ENCODE measurements at regions not wholly inside any gene's neighbourhood (a gene's known extent, or its start where the extent isn't known, plus 50 kb on each side); places are given as distances from the start of the nearest gene placed in this dataset.

DNA sequence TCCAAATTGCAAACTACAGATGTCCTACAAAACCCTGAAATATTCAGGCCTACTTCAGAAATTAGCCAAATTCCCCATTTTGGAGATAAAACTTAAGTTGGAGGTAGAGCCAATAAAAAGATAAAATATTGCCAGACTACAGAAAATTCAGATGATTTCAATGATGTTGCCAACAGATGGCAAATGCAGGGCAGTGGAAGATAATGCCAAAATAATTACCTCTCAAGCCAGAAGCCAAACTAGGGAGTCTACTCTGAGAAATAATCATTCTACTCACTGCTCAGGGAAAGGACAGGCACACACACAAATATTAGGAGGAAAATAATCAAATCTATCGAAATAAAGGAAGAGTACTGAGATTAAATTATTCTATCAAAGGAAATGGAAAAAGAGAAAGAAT, 347.5 kb upstream of the CCNG1 start:
- H3K4me3 Mint-ChIP-seq, result no peak overlapping the region
- no peak overlapping the region for H3K27ac Mint-ChIP-seq
- no peaks in the 10 kb centered on the region for H3K36me3 Mint-ChIP-seq
- H3K4me1 Mint-ChIP-seq (ENCODE audit: unreplicated experiment), result no peaks in the 10 kb centered on the region
- H3K9me3 Mint-ChIP-seq, result no peaks in the 10 kb centered on the region
- no peak for DNase-seq (ENCODE audit: extremely low spot score, unreplicated experiment)
- TF ChIP-seq, protein P1, sequence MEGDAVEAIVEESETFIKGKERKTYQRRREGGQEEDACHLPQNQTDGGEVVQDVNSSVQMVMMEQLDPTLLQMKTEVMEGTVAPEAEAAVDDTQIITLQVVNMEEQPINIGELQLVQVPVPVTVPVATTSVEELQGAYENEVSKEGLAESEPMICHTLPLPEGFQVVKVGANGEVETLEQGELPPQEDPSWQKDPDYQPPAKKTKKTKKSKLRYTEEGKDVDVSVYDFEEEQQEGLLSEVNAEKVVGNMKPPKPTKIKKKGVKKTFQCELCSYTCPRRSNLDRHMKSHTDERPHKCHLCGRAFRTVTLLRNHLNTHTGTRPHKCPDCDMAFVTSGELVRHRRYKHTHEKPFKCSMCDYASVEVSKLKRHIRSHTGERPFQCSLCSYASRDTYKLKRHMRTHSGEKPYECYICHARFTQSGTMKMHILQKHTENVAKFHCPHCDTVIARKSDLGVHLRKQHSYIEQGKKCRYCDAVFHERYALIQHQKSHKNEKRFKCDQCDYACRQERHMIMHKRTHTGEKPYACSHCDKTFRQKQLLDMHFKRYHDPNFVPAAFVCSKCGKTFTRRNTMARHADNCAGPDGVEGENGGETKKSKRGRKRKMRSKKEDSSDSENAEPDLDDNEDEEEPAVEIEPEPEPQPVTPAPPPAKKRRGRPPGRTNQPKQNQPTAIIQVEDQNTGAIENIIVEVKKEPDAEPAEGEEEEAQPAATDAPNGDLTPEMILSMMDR (conservative IDR thresholded peaks at IDR 0.05), result no peak
- H3K27me3 Mint-ChIP-seq, result no peaks in the 10 kb centered on the region

DNA sequence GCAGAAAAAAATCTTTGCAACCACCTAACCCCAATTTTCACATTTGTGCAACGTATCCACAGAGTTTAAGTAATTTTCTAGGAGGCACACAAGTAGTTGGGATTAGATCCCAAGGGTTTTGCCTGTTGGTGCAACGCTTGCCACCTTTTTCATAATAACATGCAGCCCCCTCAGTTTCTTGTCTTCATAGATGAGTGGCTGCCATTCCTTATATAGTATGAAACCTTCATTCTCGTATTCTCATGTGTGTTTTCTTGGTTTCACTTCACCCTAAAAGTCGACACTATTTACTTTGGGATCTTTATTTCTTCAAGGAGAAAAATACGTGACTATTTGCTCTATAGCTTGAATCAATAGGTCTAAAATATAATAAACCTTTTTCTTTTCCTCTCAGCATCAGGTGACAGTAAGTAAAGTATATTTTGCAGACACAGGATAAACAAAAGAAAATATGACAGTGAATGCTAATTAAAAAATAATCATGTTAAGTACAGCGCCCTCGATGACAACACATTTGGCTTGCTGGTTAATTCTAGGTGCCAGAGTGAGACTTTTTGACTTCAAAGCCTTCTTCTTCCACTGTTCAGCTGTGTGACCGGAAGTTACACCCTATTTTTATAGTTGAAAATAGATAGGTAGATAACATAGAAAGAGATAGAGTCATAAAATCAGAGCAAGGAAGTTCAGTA, 342.8 kb upstream of the CCNG1 start:
- DNase-seq (ENCODE audit: extremely low spot score, unreplicated experiment), result no peak
- H3K9me3 Mint-ChIP-seq, result no peaks in the 10 kb centered on the region
- TF ChIP-seq, protein P1 (conservative IDR thresholded peaks at IDR 0.05), result no peak
- no peaks in the 10 kb centered on the region for H3K27me3 Mint-ChIP-seq
- no peak overlapping the region for H3K4me3 Mint-ChIP-seq
- no peaks in the 10 kb centered on the region for H3K36me3 Mint-ChIP-seq
- H3K27ac Mint-ChIP-seq, result no peak overlapping the region
- H3K4me1 Mint-ChIP-seq (ENCODE audit: unreplicated experiment), result no peaks in the 10 kb centered on the region

GRCh38 chr5:163104464-163104863, 332.9 kb upstream of the CCNG1 start:
- Mint-ChIP-seq H3K9me3 (no peaks in the 10 kb centered on the region), H3K36me3 (no peaks in the 10 kb centered on the region), H3K4me1 (ENCODE audit: unreplicated experiment) (no peaks in the 10 kb centered on the region), H3K27ac (no peak overlapping the region), H3K27me3 (no peaks in the 10 kb centered on the region), H3K4me3 (no peak overlapping the region)
- TF ChIP-seq, protein P1 (conservative IDR thresholded peaks at IDR 0.05), result peak; percentile 48
- no peak for DNase-seq (ENCODE audit: extremely low spot score, unreplicated experiment)

DNA sequence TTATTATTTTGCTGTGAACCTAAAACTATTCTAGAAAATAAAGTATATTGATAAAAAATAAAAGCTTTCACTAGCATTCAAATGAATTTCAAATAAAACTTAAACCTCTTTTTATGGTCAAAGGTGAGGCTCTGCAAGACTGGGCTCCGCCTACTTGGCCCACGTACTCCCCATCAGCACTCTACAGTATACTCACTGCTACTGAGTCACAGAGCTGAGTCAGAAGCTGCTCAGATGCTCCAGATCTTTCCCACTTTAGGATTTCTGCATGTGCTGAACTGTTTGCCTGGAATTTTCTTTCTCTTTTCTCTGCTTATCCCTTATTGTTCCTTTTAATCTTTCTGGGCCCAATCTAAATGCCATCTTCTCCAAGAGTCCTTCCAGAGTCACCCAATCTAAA, 331.9 kb upstream of the CCNG1 start:
- Mint-ChIP-seq H3K9me3 (no peaks in the 10 kb centered on the region), H3K36me3 (no peaks in the 10 kb centered on the region), H3K4me3 (no peak overlapping the region), H3K27ac (no peak overlapping the region), H3K4me1 (ENCODE audit: unreplicated experiment) (no peaks in the 10 kb centered on the region), H3K27me3 (no peaks in the 10 kb centered on the region)
- no peak for DNase-seq (ENCODE audit: extremely low spot score, unreplicated experiment)
- TF ChIP-seq, protein P1 (conservative IDR thresholded peaks at IDR 0.05), result no peak

DNA sequence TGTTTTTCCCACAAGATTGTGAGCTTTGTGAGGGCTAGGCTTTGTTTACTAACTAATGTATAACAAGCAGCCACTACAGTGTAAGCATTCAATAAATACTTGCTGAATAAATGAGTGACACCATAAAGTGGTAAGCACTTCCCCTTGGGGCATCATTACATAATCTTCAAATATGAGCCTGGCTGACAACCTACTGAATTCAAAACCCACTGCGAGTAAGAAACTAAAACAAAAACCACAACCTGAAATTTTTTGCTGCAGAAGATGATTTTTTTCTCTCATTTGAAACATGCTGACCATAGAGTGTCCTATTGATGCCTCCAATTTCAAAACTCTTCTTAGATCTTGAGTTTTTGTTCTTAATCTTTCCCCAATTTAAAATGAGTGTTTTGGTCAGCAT, 331.3 kb upstream of the CCNG1 start:
- Mint-ChIP-seq H3K4me1 (ENCODE audit: unreplicated experiment) (no peaks in the 10 kb centered on the region), H3K36me3 (no peaks in the 10 kb centered on the region), H3K9me3 (no peaks in the 10 kb centered on the region), H3K27me3 (no peaks in the 10 kb centered on the region), H3K4me3 (no peak overlapping the region), H3K27ac (no peak overlapping the region)
- TF ChIP-seq, protein P1 (conservative IDR thresholded peaks at IDR 0.05), result no peak
- no peak for DNase-seq (ENCODE audit: extremely low spot score, unreplicated experiment)

- Mint-ChIP-seq H3K36me3 (no peaks in the 10 kb centered on the region), H3K4me3 (no peak overlapping the region), H3K27ac (no peak overlapping the region), H3K27me3 (no peaks in the 10 kb centered on the region), H3K9me3 (no peaks in the 10 kb centered on the region), H3K4me1 (ENCODE audit: unreplicated experiment) (no peaks in the 10 kb centered on the region)
- TF ChIP-seq, protein P1 (conservative IDR thresholded peaks at IDR 0.05), result no peak
- no peak for DNase-seq (ENCODE audit: extremely low spot score, unreplicated experiment)
Observed at GRCh38 chr5:163108351-163108750, 329.0 kb upstream of the CCNG1 start.

Data from type B pancreatic cell (in vitro differentiated cells).